GM04504 (cell line): ENCODE measurements at regions not wholly inside any gene's neighbourhood (a gene's known extent, or its start where the extent isn't known, plus 50 kb on each side); places are given as distances from the start of the nearest gene placed in this dataset.
"Not testable (repeated sequence)": the region's sequence is repeated elsewhere in the genome, so short reads cannot be mapped to it uniquely, and the experiment has no call there.

Experiments
- DNase-seq: peaks from one replicate; pipeline ENCODE4 v3.0.0-alpha.2; 2012; ENCODE audit warnings: low read depth

GRCh38 chr7:149682038-149682437, 91.3 kb downstream of the ZNF467 start:
- DNase-seq = no peak

DNA sequence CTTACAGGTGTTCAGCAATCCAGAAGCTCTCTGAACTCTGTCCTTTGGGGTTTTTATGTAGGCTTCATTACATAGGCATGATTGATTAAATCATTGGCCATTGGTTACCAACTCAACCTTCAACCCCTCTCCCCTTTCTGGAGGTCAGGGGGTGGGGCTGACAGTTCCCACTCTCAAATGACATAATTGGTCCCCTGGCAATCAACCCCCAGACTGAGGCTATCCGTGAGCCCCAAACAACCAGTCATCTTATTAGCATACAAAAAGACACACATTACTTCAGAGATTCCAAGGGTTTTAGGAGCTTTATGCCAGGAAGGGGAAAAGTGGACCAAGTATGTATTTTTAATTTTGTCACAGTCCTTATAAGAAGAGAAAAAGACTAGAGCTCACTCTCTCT, 92.1 kb downstream of the ZNF467 start:
- no peak for DNase-seq

DNA sequence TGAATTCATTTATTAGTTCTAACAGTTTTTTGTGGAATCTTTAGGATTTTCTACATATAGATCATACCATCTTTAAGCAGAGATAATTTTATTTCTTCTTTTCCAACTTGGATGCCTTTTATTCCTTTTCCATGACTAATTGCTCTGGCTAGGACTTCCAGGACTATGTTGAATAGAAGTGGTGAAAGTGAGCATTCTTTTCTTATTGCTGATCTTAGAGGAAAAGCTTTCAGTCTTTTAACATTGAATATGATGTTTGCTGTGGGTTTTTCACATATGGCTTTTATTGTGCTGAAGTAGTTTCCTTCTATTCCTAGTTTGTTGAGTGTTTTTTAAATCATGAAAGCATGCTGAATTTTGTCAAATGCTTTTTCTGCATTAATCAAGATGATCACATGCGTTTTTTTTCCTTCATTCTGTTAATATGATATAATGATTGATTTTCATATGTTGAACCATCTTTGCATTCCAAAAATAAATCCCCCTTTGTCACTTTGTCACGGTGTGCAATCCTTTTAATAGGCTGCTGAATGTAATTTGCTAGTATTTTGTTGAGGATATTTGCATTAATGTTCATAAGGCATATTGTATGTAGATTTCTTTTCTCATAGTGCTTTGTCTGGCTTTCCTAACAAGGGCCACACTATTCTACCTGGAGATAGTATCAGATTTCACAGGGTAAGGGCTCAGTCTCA, 92.9 kb downstream of the ZNF467 start:
- no peak for DNase-seq

- not testable (repeated sequence) for DNase-seq
These were observed 98.5 kb downstream of the ZNF467 start for GRCh38 chr7:149674728-149675385.

GRCh38 chr7:149673006-149673405, 100.4 kb downstream of the ZNF467 start:
- no peak for DNase-seq

DNA sequence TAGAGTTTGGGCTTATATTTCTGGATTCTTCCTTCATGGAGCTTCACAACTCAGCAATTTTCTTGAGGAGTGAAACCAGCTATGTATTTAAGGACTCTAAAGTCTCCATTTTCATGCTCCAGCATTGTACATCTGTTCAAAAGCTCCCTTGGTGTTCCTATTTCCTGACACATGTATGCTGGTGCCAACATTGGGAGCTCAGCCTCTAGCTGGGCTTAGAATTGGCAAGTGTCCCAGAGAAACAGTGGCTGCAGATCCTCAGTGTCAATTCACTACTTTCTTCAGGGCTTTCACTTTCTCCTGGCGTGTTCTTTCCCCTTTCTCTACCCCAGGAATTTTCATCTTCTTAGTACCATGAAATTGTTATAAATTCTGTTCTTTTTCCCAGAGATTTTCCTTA, 103.1 kb downstream of the ZNF467 start:
- DNase-seq = peak; percentile 28

- DNase-seq = peak; percentile 14
These were observed 104.1 kb downstream of the ZNF467 start for GRCh38 chr7:149669121-149669818.

- no peak for DNase-seq
These were observed 106.9 kb downstream of the ZNF467 start for GRCh38 chr7:149666360-149666945.

DNA sequence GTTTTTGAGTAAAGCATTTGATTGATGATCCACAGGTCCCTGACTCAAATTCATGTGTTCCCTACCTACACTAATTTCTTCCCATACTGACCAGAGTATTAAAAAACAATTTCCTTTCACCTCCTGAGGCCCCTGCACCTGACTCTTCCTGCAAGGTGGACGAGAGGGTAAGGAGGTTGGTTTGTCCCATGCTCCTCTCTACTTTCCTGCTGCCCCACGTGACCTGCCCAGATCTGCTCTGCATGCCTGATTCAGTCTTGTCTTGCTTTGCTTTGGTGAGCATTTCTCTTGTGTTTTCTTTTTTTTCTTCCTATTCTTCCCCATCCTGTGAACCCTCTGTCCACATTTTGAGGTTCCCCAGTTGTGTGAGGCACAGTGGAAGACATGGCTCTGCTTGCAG, 107.8 kb downstream of the ZNF467 start:
- DNase-seq = not testable (repeated sequence)

DNA sequence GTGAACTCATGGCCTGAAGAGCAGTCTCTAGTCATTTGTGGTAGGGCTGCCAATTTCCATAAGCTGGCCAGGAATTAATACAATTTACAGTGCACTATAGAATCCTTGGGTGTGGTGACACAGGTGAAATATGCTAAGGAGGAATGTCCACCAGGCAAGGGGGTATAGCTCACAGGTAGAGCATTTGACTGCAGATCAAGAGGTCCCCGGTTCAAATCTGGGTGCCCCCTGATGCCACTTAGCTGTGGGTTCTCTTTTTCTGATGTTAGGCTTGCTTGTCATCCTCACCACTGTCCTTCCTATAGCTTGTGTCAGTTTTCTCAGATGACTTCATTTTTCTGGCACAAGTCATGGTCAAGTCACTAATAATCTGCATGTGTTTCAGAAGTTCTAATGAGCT, 108.7 kb downstream of the ZNF467 start:
- DNase-seq = no peak

GRCh38 chr7:149664176-149664575, 109.2 kb downstream of the ZNF467 start:
- DNase-seq = no peak

- peak; percentile 24 for DNase-seq
These were observed 110.7 kb downstream of the ZNF467 start for GRCh38 chr7:149662591-149663095.

- no peak for DNase-seq
These were observed 117.6 kb downstream of the ZNF467 start for GRCh38 chr7:149655784-149656183.

DNA sequence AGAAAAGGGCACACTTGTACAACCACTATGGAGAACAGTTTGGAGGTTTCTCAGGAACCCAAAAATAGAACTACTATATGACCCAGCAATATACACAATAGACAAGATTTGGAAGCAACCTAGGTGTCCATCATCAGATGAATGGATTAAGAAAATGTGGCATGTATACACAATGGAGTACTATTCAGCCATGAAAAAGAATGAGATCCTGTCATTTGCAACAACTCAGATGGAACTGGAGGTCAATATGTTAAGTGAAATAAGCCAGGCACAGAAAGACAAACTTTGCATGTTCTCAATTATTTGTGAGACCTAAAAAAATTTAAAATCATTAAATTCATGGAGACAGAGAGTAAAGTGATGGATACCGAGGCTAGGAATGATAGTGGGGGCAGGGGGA, 118.8 kb downstream of the ZNF467 start:
- no peak for DNase-seq

- not testable (repeated sequence) for DNase-seq
These were observed 123.2 kb downstream of the ZNF467 start for GRCh38 chr7:149650190-149650589.

- no peak for DNase-seq
These were observed 128.6 kb downstream of the ZNF467 start for GRCh38 chr7:149644754-149645153.

DNA sequence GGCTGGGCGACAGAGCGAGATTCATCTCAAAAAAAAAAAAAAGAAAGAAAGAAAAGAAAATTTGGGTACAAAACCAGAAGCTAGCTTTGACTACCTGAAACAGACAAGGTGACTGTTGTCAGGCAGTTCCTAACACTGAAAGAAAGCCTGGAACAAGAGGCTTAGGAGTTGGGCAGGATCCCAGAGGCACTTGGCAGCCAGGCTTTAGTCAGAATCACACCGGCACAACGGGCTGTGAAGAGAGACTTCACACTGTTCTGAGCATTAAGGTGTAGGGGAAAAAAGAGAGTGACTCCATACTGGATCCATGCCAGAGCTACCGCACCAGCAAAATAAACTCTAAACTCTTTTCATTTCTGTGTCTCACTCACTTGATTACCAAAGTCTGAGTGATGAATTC, 130.8 kb downstream of the ZNF467 start:
- no peak for DNase-seq

- no peak for DNase-seq
These were observed 134.6 kb downstream of the ZNF467 start for GRCh38 chr7:149638566-149639320.

- DNase-seq = no peak
These were observed 135.3 kb downstream of the ZNF467 start for GRCh38 chr7:149637911-149638565.

DNA sequence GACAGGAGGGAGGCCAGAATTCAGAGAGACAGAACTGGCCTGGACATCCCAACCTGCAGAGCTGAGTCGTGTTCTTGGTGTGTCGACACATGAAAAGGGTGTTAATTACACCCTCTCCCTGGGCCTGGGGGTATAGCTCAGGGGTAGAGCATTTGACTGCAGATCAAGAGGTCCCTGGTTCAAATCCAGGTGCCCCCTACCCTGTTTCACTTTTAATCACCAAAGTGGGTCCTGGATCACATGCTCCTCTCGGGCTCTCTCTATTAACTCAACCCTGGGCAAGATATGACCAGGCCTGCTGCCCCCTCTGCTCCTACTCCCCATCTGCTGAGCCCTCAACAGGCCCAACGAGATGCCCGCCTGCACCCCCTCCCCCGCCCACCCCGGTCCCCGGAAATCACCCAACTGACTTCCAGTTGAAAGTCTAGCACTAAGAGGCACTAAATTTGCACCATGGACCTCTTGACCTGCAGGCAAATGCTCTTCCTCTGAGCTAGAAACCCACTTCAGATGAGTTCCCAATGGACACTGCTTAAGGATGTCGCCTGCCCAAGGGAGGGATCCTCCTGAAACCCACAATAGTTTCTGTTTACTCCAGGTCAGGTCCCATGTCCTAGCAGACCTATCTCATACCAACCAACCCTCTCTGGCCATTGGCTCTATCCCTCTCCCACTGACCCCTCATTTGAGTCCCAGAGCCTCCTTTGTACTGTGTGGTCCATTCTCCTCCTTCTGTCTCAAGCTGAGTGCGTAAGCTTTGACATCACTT, 137.6 kb downstream of the ZNF467 start:
- DNase-seq = no peak
